Hippocampal formation (tissue), 2 donors: ENCODE measurements at regions not wholly inside any gene's neighbourhood (a gene's known extent, or its start where the extent isn't known, plus 50 kb on each side); places are given as distances from the start of the nearest gene placed in this dataset.

ENCODE experiments used
- DNase-seq, 2 donors: peaks; one replicate each; lab custom pipeline; 2025; lab: John Stamatoyannopoulos, UW

DNA sequence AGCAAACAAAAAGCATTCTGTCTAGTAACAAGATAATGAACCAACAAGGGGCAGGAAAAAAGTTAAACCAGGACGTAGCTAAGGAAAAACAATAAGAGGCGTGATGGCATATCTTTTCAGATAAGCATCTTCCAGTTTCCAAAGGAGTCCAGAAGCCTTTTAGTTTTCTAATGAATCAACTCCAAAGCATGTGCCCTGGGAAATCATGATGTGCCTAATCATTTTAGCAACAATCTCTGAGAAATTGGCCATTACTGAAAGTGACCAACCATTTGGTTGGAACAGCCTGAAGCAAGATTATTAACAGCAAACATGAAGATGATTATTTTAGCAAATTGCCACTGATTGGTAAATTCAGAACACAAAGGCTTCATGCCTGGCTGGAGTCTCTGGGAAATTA lies 440.9 kb upstream of the MAF start:
- no peak for DNase-seq

DNA sequence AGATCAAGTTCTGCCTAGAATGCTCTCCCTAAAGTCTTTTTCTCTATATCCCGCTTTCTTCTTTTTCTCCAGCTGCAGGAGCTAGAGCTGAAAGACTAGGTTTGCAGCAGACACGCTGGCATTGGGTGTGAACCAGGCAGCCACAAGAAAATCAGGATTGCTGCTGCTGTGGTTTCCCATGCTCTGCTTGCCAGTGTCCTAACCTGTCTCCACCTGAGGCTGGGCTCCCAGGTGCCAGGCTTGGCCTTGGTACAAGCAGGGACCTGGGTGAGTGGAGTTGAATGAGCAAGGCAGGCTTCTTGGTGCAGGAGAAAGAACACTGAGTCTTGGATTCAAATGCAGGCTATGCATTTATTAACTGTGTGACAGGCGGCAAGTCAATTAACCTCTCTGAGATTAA lies 440.3 kb upstream of the MAF start:
- no peak for DNase-seq

DNA sequence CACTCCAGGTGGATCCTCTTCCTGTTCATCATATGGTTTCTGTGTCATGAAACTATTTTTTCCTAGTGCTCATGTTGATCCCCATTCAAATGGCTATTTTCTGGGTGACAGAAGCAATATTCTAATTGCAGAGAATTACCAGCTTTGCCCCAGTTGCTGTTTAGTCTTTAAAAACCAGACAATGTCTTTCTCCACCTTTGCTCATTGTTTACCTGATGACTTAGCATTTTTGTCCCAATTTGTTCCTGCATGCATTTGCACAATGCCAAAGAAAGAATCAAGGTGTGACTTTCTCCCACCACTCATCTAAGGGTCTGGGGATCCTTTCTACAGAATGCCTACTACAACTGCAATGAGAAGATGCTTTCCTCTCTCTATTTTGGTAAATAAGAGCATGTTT lies 439.9 kb upstream of the MAF start:
- DNase-seq = no peak

DNA sequence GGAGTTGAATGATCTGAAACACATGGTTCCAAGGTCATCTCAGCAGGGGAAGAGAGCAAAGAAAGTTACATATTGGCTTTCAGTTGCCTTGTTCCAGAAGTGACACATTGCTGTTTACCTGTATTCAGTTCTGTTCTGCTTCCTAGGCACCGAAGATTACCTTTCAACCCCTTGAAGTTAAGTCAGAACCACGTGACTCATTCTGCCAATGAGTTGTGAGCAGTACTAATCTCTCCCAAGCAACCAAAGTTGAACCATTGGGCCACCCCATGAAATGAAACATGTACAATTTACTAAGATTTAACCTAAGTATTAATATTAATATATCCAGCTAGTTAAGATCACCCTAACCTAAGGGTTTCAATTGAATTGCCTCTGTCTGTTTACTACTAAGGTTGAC lies 439.2 kb upstream of the MAF start:
- DNase-seq = no peak

DNA sequence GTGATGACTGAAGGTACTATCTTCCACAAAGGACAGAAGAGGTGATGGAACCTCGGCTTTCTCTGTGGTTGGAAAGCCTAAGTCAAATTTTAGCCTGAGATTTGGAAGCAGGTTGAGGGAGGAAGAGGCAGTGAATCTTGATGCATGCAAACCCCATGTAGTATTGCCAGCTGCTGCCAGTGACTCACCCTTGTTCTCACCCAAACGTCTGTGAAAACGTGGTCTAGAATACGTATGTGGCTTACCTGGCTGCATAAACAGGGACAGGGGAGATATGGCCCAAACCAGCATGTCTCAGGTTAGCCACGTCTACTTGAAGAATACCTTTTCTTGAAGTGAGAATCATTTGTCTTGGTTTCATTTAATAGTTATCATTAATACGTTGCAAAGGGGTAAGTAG lies 438.0 kb upstream of the MAF start:
- no peak for DNase-seq

DNA sequence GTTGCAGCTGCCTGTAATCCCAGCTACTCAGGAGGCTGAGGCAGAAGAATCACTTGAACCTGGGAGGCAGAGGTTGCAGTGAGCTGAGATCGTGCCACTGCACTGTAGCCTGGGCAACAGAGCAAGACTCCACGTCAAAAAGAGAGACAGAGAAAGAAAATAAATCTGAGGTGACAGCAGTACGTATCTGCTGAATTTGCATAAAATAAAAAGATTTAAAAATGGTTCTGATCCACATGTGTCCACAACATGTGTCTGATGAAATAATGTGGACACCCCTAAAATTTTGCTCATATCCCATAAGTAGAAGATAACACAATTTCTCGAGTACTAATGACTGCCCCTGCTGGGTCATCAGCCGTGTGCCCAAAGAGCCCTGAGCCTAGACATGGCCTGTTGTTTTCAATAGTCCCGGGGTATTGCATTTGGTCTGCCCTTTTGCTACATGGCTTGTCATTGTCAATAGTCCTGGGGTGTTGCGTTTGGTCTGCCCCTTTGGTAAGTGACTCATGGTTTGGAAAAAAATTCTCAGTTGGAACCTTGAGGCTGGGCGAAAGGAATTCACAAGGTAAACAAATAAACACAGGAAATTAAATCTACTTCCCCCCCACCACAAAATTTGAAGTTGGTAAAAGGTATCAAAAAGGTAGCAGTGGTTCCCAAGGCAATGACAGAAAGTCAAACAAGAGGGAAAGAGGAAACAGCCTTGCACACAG lies 434.6 kb upstream of the MAF start:
- no peak for DNase-seq

DNA sequence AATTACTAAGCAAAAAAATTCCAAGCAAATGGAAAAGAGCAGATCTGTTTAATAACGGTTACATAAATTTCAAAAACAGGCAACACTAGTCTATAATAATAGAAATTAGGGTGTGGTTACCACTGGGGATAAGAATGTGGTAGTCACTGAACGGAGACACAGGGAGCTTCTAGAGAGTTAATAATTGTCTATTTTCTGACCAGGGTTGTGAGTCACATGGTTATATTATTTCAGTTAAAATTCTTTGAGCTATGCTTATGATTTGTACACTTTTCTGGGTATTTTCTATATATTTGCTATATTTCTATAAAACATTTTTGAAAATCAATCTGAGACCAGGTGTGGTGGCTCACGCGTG lies 433.9 kb upstream of the MAF start:
- no peak for DNase-seq

DNA sequence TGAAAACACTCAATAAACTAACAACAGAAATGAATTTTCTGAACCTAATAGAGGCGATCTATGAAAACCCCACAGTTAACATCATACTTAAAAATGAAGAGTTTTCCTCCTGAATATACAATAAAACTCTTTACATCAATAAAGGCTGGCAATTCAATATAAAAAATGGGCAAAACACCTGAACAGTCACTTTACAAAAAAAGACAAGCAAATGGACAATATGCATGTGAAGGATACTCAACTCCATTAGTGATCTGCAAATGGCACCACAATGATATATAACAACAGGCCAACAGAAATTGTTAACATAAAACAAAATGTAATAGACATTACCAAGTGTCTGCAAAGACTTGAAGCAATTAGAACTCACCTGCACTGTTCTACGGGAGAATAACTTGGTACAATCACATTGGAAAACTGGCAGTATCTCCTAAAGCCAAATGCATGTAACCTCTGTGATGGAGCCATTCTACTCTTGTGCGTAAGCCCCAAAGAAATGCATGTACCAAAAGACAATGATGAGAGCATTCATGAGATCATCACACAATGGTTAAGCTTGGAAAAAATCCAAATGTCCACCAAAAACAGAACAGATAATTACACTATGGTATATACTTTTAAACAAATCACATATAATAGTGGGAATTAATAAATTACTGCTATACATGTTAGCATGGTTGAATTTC lies 433.4 kb upstream of the MAF start:
- DNase-seq = no peak

DNA sequence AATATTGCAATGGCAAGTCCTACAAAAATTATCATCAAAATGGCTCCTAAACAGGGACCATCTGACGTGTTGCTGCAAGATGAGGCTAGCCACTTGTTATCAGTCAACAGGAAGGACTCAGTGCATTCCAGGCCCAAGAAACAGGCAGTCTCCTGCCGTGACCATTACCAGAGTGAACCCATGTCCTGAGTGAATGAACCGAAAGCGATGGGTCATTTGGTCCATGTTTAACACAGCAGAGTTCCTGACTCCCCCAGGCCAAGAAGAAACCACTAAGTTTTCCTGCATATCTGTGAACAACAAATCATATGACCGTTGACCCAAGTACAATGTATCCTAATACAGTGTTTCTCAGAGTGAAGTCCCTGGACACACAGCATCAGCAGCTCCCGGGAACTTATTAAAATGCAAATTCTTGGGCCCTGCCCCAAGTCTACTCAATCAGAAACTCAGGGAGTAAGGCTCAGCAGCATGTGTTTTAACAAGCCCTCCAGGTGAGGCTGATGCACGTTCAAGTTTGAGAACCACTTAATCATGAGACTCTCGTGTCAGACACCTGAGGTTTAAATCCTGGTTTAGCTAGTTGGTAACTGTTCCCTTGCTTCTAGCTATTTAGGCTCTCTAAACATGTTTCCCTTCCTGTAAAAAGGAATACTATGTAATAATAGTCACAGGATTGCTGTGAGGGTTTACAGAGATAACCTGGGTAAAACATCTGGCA lies 429.4 kb upstream of the MAF start:
- DNase-seq = no peak

DNA sequence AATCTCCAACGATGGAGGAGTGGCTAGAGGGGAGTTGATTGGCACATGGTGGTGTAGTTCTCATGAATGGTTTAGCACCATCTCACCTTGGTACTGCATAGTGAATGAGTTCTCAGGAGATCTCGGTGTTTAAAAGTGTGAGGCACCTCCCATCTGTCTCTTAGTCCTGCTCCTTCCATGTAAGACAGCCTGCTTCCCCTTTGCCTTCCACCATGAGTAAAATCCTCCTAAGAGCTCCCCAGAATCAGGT lies 428.8 kb upstream of the MAF start:
- no peak for DNase-seq

DNA sequence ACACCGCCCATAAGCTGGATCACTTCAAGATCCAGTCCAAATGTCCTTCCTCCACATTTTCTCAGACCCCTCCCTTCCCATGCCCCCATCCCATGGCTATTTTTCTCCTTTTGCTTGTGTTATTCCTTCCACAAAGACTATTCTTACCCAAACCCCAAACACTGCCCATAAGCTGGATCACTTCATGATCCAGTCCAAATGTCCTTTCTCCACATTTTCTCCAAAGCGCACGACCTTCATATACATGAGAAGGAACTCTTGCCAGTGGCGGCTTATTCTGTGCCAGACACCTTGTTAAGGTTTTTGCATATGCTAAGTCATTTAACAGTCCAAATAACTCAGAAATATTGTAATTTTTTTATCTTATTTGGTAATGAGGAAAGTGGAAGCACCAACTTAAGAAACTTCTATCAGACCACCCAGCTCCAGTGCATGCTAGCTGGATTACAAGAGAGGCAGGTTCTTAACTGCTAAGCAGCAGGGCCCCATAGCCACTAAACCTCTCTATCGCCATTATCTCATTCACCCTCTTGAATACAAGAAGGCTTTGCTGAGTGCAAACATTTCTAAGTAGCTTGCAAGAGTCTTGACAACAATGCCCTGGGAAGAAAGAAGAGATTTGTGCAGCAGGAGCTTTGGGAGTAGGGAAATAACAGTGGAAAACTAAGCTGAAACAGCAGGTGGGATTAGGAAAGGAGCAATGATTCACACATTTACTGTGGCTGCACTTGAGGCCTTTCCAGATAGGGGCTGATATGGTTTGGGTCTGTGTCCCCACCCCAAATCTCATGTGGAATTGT lies 428.2 kb upstream of the MAF start:
- no peak for DNase-seq

DNA sequence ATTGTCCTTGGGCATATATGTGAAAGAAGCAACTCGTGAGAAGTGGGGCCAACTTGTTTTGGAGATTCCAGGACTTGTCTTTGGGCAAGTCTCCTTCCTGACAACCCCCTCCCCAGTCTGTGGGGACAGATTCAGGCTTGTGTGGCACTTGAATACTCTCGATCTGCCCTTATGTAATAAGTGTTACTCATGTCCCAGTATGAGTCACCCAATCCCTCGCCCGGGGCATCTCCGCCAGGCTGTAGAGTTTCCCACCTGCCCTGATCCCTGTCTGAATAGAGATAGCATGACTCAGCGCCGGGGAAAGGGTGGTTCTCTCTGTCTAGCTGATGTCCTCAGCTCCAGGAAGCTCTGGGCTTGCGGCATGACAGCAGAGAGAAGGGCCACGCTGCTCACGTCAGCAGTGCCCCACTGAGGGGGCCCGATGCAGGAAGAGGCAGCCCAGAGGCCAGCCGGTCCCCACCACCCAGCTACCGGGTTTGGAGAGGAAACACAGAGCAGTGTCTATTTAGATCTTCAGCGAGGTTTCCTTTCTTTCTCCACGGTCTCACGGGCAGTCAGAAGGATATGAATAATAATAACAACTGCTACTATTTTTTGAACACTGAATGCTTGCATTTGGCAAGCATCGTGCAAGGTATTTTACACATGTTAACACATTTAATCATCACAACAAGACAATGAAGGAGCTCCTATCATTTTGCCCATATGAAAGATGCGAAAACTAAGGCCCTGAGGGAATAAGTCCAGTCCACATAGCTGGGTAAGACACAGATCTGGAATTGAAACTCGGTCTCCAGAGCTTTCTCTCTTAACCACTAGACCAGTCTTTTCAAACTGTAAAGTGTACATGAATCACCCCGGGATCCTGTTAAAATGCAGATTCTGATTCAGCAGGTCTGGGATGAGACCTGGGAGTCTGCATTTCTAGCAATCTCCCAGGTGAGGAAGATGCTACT lies 426.7 kb upstream of the MAF start:
- no peak for DNase-seq

DNA sequence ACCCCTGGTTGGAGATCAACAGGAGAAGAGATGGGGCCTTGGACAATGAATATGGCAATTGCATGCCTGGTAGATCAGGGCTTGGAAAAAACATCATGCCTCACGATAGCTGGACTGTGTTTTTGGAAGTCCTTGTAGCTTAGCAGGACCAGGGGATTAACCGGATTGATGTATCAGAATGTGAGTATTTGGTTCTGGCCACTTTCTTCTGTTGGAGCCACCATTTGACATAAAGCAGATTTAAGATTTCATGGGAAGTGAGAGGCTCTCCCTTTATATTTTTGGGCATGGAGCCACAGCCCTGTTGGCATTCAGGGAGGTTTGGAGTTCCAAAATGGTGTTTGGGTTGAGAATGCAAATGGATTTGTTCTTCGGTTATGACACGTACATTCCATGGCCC lies 424.7 kb upstream of the MAF start:
- no peak for DNase-seq

DNA sequence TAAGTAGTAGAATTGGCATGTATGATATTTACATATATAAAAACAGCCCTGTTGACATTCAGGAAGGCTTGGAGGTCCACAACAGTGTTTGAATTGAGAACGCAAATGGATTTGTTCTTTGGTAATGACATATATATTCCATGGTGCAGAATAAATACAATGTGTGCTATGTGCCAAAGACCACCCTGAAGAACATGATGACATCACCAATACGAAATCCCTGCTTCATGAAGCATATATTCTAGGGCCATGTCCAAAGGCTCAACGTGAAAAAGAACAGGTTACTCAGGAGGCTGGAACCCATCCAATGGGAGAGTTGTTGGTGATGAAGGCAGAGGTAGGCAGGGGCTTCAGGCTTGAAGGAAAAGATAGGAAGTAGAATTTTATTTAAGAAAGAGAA lies 423.9 kb upstream of the MAF start:
- DNase-seq = no peak

DNA sequence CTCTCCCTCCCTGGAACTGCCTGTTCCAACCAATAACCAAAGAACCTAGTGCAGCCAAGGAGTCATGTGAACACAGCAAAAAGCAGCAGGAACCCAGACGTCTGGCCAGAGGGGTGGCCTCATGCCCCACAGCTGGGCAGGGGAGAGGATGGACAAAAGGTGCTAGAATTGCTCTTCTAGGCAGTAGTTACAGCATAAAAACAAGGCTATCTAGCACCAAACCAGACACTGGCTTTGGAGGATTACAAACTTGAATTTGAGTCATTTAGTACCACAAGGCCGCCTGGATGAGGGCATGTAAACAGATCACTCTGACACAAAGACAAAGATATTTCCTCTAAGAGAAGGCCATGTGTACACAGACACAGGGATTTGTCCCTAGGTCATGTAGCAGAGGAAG lies 423.3 kb upstream of the MAF start:
- no peak for DNase-seq

DNA sequence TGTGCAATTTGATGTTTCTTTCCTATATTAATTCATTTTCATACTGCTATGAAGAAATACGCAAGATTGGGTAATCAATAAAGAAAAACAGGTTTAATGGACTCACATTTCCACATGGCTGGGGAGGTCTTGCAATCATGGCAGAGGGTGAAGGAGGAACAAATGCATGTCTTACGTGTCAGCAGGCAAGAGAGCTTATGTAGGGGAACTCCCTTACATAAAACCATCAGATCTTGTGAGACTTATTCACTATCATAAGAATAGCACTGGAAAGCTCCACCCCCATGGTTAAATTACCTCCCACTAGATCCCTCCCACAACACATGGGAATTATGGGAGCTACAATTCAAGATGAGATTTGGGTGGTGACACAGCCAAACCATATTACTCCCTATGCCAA lies 418.9 kb upstream of the MAF start:
- no peak for DNase-seq

DNA sequence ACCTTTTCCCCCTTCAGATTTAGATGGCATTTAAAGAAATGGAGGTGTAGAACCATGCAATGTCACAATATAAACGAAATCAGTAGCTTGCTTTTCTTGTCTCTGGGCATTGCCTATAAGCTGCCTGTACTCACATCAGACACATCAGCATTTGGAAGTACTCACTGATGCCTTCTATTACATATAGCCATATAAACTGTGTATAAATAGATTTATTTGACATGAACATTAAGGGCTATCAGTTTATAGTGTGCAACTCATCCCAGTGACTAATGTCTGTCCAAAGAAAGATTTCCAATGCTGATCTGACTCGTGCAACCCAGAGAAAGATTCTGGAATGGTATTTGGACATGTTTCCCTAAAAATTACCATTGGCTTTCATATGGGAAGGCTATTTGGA lies 417.9 kb upstream of the MAF start:
- DNase-seq = no peak

DNA sequence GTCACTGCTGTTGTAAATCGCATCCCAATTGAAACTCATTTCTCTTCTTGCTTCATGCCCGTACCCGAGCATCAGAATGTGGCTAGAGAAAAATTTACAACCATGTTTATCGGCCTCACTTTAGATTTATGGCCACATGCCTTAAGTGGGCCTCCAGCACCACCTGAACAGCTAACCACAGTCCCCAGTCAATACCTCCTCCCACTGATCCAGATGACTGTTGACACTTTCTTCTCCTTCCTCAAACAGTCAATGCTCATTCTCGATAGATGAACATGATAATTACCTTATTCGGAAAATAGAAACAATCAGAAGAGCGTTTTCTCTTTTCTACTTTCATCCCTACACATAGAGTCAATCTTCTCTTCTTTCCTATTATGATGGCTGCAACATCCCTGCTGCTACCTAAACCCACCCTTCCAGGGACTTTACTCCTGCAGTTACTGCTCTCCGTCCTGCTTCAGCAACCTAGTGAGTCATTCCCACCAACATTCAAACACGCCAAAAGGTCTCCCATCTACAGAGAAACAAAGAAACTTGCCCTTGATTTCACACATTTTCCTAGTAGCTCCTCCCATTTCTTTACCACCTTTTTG lies 416.3 kb upstream of the MAF start:
- DNase-seq = no peak

DNA sequence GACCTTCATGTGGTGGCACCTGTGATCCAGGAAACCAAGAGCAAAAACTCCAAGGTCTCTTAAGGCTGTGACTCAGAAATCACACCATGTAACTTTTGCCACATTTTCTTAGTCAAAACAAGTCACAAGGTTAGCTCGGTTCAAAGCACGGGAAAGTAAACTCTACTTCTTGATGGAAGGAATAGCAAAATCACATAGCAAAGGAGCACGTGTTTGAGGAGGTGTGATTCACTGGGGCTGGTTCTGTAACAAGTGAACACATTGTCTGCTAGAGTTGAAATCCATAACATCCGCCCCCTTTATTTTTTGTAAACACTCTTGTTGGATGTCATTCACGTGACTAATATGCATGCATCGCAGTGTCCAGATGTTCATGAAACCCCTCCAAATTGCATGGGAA lies 415.0 kb upstream of the MAF start:
- no peak for DNase-seq

DNA sequence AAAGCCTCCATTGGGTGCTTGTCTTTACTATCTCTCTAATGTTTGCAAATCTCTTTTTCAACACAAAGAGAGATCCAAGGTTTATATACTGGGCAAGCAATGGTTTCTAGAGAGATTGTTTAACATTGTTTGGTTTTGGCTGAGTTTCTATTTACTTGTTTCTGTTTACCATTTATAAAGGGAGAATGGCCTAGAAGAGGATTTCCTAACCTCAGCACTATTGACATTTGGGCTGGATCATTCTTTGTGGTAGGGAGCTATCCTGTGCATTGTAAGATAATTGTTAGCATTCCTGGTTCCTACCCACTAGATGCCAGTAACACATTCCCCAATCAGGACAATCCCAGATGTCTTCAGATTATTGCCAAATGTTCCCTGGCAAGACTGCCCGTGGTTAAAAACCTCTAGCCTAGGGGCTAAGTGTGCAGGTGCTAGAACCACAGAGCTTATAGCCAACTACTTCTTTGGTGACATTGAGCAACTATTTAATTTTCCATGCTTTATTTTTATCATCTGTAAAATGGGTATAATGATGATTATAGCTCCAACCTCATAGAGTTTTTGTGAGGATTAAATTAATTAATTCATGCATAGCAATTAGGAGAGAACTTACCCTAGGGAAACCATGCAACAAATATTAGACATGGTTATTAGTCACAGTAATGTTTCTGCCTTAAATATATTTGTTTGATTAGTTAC lies 413.9 kb upstream of the MAF start:
- DNase-seq = no peak

DNA sequence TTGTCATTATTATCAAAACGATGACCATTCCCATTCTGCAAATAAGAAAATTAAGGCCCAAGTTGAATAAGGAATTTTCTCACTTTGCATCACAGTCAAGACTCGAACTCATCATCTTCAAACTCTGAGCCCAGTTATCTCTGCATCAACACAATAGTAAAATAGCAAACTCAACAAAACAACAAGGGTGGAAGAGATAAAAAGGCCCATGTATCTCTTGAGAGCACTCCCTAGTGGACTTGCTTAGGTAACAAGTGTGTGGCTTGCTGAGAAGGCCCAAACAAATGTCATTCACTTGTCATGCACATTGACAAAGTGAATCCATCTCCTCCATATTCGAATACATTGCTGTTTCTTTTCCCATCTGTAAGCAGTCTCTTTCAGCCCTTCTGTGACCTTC lies 412.0 kb upstream of the MAF start:
- DNase-seq = no peak
